Gastrocnemius medialis (tissue), 4 donors: ENCODE measurements at regions not wholly inside any gene's neighbourhood (a gene's known extent, or its start where the extent isn't known, plus 50 kb on each side); places are given as distances from the start of the nearest gene placed in this dataset.

Experiments
- ATAC-seq, 2 donors: fragments of 150-250 bp; one replicate each; pipeline ENCODE4 v1.9.1; 2016
- DNase-seq, 2 donors: peaks; one replicate each; pipeline ENCODE4 v3.0.0-alpha.2; 2019
- H3K27ac ChIP-seq, 4 donors: fragments of 200-600 bp; sonication (generic); 1 replicate in 1 of 4; 2 replicates in 3 of 4; pipeline ENCODE4 v1.5.1; 2016 to 2018; ENCODE audit warnings: mild to moderate bottlenecking in 2 of 4, moderate library complexity in 1 of 4
- H3K27me3 ChIP-seq, 3 donors: fragments of 200-600 bp; sonication (generic) in 2 of 3; 1 replicate in 1 of 3; 2 replicates in 2 of 3; pipeline versions ENCODE4 v1.5.1 to v1.6.0; 2016 to 2019; ENCODE audit warnings: mild to moderate bottlenecking in 1 of 3, moderate library complexity in 1 of 3
- H3K36me3 ChIP-seq, 2 donors: fragments of 200-600 bp; sonication (generic) in 1 of 2; one replicate each; pipeline ENCODE4 v1.5.1; 2017 to 2018
- H3K4me1 ChIP-seq, 2 donors: fragments of 200-600 bp; sonication (generic) in 1 of 2; one replicate each; pipeline ENCODE4 v1.5.1; 2016 to 2017; ENCODE audit warnings: mild to moderate bottlenecking in 2 of 2
- H3K4me3 ChIP-seq, 4 donors: fragments of 200-600 bp; sonication (generic) in 3 of 4; 1 replicate in 1 of 4; 2 replicates in 3 of 4; pipeline ENCODE4 v1.5.1; 2016 to 2019; ENCODE audit warnings: mild to moderate bottlenecking in 2 of 4
- H3K9me3 ChIP-seq, 3 donors: fragments of 200-600 bp; sonication (generic) in 2 of 3; 1 replicate in 1 of 3; 2 replicates in 2 of 3; pipeline ENCODE4 v1.5.1; 2016 to 2019
- POLR2A ChIP-seq, 2 donors: fragments of 450-650 bp; IDR thresholded peaks; one replicate each; pipeline ENCODE4 v1.6.1; 2017; ENCODE audit warnings: antibody characterized with exemption in 2 of 2, mild to moderate bottlenecking in 2 of 2, moderate library complexity in 2 of 2
- in situ Hi-C, 4 donors: fragments of 200-750 bp; cut with MboI; loops; one replicate each; pipeline versions ENCODE4 v1.15.0 to v1.8.0; 2017; ENCODE audit warnings: low sequenced_read_pairs in 4 of 4
- intact Hi-C: fragments of 100-400 bp; cut with DNase I; formaldehyde crosslinking; loops from one replicate; pipeline ENCODE4 v1.15.1; 2023; ENCODE audit warnings: low total_unique reads
- TF ChIP-seq, protein P1 (sequence below), 5 experiments: fragments of 450-650 bp in 3 of 5; fragments of 200-600 bp in 2 of 5; sonication (generic) in 2 of 5; IDR thresholded peaks in 4 of 5; conservative IDR thresholded peaks in 1 of 5; 1 replicate in 4 of 5; 2 replicates in 1 of 5; pipeline ENCODE4 v1.5.1; 2016 to 2019; ENCODE audit warnings: antibody characterized with exemption in 5 of 5, mild to moderate bottlenecking in 3 of 5, moderate library complexity in 3 of 5

DNA sequence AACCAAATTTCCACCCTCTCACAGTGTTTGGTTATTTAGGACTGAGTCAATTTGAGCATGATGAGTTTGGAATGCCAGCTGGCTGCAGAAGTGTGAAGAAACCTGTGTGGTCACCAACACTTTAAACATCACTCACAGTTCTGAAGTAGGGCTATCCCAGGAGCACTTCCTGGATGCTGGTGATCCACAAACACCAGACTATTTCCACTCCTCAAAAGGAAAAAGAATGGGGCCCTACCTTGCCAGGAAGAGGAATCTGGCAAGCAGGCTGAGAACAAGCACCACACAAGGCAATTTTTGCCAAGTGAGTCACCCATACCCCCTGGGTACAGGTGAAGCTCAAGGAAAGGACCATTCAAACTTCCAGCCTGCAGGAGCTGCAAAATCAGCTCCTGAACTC is 294.2 kb upstream of the PTGER4 start:
- in situ Hi-C loops (loop anchor here in 1 of 4 donors (25.0 kb wide), 1 partner anchor 302 kb away; the partner anchor contains the start of gene PTGER4), intact Hi-C loops (no loop called here)
- Histone ChIP-seq H3K27ac (no peak overlapping the region), H3K4me3 (no peak overlapping the region), H3K9me3 (no peaks in the 10 kb centered on the region), H3K4me1 (no peaks in the 10 kb centered on the region), H3K27me3 (no peaks in the 10 kb centered on the region), H3K36me3 (no peaks in the 10 kb centered on the region)
- no peak for TF ChIP-seq POLR2A (IDR thresholded peaks at IDR 0.05)
- TF ChIP-seq, protein P1, sequence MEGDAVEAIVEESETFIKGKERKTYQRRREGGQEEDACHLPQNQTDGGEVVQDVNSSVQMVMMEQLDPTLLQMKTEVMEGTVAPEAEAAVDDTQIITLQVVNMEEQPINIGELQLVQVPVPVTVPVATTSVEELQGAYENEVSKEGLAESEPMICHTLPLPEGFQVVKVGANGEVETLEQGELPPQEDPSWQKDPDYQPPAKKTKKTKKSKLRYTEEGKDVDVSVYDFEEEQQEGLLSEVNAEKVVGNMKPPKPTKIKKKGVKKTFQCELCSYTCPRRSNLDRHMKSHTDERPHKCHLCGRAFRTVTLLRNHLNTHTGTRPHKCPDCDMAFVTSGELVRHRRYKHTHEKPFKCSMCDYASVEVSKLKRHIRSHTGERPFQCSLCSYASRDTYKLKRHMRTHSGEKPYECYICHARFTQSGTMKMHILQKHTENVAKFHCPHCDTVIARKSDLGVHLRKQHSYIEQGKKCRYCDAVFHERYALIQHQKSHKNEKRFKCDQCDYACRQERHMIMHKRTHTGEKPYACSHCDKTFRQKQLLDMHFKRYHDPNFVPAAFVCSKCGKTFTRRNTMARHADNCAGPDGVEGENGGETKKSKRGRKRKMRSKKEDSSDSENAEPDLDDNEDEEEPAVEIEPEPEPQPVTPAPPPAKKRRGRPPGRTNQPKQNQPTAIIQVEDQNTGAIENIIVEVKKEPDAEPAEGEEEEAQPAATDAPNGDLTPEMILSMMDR (IDR thresholded peaks at IDR 0.05 in 4 of 5, conservative IDR thresholded peaks at IDR 0.05 in 1 of 5) = no peak
- ATAC-seq (no peak), DNase-seq (no peak)

DNA sequence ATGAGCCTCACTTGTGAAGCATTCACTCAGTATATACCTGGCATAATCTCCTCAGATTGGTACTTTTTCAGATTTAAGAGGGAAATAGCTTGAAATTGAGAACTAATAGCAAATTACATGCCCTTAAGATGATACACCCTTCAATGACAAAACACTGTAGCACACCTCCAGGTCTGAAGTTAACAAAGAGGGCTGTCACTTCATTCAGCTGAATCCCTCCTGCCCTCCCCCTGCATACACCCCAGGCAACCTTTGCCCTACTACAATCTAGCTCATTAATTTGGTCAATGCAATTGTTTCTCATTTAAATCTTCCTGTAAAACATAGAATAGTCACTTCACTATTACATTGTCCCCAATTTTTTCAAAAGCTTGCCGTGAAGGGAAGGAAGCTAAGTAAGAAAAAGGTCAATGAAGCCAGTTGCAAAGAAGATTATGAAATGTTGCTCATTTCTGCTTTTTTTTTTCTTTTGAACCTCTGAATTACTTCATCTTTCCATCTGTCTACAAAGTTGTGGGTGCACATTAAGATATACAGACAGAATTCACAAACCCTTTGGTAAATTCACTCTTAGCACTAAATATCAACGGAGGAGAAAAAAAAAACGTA is 294.8 kb upstream of the PTGER4 start:
- intact Hi-C loops (no loop called here), in situ Hi-C loops (loop anchor here in 1 of 4 donors (25.0 kb wide), 1 partner anchor 302 kb away; the partner anchor contains the start of gene PTGER4)
- no peak for ATAC-seq
- Histone ChIP-seq H3K36me3 (no peaks in the 10 kb centered on the region), H3K27ac (no peak overlapping the region), H3K4me1 (no peaks in the 10 kb centered on the region), H3K4me3 (no peak overlapping the region), H3K27me3 (no peaks in the 10 kb centered on the region), H3K9me3 (no peaks in the 10 kb centered on the region)
- no peak for DNase-seq
- TF ChIP-seq POLR2A (IDR thresholded peaks at IDR 0.05) = no peak
- TF ChIP-seq, protein P1 (IDR thresholded peaks at IDR 0.05 in 4 of 5, conservative IDR thresholded peaks at IDR 0.05 in 1 of 5) = no peak

DNA sequence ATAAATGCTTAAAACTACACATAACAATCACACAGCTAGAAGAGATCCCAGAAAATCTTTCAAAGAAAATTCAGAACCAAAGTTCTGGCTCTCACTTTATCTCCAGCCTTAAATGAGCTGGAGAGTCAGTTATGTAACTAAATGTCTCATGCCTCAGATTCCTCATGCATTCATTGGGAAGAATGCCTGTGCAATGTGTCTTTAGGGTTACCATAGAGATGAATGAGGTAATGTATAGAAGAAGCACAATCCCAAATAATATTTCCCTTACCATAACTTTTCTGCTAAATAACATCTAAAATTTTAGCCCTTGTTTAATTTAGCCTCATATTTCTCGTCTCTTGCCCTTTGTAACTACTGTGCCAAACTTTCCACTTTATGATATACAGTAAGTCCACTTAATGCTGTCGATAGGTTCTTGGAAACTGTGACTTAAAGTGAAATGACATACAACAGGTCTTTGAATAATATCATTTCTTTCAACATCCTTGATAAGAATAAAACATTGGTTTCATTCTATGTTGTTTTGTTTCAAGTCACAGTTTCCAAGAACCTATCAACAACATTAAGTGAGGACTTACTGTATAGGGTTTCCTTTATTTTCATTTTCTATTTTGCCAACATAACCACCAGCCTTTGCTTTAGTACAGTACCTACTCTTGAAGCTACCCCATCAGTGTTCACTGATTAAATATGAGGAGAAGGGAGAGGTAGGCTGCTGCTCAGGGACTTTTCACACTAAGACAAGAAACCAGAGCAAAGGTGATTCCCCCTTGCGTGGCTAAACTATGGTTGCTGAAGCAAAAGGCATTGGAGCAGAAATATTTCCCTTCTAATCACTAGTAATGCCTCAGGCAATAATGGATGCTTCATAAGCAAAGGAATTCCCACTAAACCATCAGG is 295.7 kb upstream of the PTGER4 start:
- Histone ChIP-seq H3K9me3 (no peaks in the 10 kb centered on the region), H3K4me1 (no peaks in the 10 kb centered on the region), H3K27ac (no peak overlapping the region), H3K27me3 (no peaks in the 10 kb centered on the region), H3K4me3 (no peak overlapping the region), H3K36me3 (no peaks in the 10 kb centered on the region)
- intact Hi-C loops = no loop called here
- ATAC-seq (no peak), DNase-seq (no peak)
- in situ Hi-C loops = loop anchor here in 1 of 4 donors (25.0 kb wide), 1 partner anchor 303 kb away; the partner anchor contains the start of gene PTGER4
- TF ChIP-seq, protein P1 (IDR thresholded peaks at IDR 0.05 in 4 of 5, conservative IDR thresholded peaks at IDR 0.05 in 1 of 5) = no peak
- no peak for TF ChIP-seq POLR2A (IDR thresholded peaks at IDR 0.05)

DNA sequence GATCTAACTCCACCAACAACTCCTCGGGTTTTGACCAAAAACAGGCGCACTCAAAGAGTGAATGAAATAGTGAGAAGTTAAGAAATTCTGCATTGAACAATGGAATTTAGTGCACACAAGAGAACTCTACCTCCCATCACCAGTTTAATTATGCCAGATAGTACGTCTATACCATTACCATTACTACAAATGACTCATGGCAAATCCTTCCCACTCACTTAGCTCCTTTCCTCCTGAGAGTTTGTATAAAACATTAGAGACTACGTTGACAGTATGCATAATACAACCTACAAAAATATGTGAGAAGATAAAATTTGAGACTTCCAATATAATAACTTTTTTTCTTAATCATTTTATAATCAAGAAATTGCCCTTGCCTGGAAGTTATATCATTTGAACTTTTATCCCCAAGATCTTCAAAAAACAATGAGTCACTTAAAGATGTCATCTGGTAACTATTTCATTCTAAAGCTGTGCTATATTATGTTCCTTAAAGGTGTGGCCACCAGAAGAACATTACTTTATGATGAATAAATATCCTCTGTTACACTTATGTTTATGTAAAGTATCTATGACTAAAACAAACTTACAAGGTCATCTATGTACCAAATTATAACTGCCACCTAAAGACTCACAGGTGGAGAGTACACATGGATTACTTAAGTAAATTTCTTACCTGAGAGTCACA is 297.9 kb upstream of the PTGER4 start:
- no peak for ATAC-seq
- intact Hi-C loops (no loop called here), in situ Hi-C loops (loop anchor here in 1 of 4 donors (25.0 kb wide), 1 partner anchor 305 kb away; the partner anchor contains the start of gene PTGER4)
- Histone ChIP-seq H3K4me3 (no peak overlapping the region), H3K4me1 (no peaks in the 10 kb centered on the region), H3K9me3 (no peaks in the 10 kb centered on the region), H3K27me3 (no peaks in the 10 kb centered on the region), H3K27ac (no peak overlapping the region), H3K36me3 (no peaks in the 10 kb centered on the region)
- no peak for TF ChIP-seq POLR2A (IDR thresholded peaks at IDR 0.05)
- TF ChIP-seq, protein P1 (IDR thresholded peaks at IDR 0.05 in 4 of 5, conservative IDR thresholded peaks at IDR 0.05 in 1 of 5) = no peak
- DNase-seq = no peak
